ENCODE measurements at regions not wholly inside any gene's neighbourhood (a gene's known extent, or its start where the extent isn't known, plus 50 kb on each side); places are given as distances from the start of the nearest gene placed in this dataset.

DNA sequence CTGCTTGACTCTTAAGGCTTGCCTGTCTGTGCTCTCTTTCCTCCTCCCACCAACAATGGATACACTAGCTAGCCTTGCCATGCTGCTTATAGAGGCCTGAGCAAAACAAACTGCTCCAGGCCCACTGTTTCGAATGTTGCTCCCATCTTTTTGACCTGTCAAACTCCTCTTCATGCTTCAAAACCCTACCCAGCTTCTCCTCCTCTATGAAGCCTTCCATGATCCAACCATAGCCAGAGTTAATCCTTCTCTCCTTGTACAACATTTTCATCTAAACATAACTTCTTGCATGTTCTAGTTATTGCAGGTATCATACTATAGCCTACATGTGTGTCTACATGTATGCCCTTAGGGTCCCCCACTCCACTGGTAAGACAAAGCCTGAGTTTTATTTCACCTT is 426.7 kb upstream of the MGMT start:
- Histone ChIP-seq H3K27ac (ENCODE audit: low read depth, low read length) (no peak overlapping the region), H3K36me3 (ENCODE audit: control insufficient read depth in 3 of 3, insufficient read depth in 3 of 3, low read length in 3 of 3) (no peaks in the 10 kb centered on the region), H3K9me3 (ENCODE audit: control insufficient read depth in 3 of 3, low read length in 3 of 3) (no peaks in the 10 kb centered on the region), H3K9ac (ENCODE audit: low read depth in 1 of 3, low read length in 3 of 3) (no peak overlapping the region), H3K27me3 (ENCODE audit: control insufficient read depth in 3 of 3, insufficient read depth in 3 of 3, low read length in 3 of 3) (peaks cover 3 to 17% (median 16%) of the 10 kb centered on the region in 3 donors), H3K4me3 (ENCODE audit: low read length in 3 of 3) (no peak overlapping the region), H3K4me1 (ENCODE audit: control insufficient read depth in 3 of 3, insufficient read depth in 3 of 3, low read length in 3 of 3) (peaks cover 7 to 17% (median 9%) of the 10 kb centered on the region in 3 donors)

GRCh38 chr10:129041916-129042315 is 425.1 kb upstream of the MGMT start:
- Histone ChIP-seq H3K9me3 (ENCODE audit: control insufficient read depth in 3 of 3, low read length in 3 of 3) (no peaks in the 10 kb centered on the region), H3K4me3 (ENCODE audit: low read length in 3 of 3) (no peak overlapping the region), H3K4me1 (ENCODE audit: control insufficient read depth in 3 of 3, insufficient read depth in 3 of 3, low read length in 3 of 3) (peaks cover 7 to 13% (median 10%) of the 10 kb centered on the region in 3 donors), H3K36me3 (ENCODE audit: control insufficient read depth in 3 of 3, insufficient read depth in 3 of 3, low read length in 3 of 3) (no peaks in the 10 kb centered on the region), H3K27me3 (ENCODE audit: control insufficient read depth in 3 of 3, insufficient read depth in 3 of 3, low read length in 3 of 3) (peaks cover 0 to 16% (median 14%) of the 10 kb centered on the region in 3 donors), H3K9ac (ENCODE audit: low read depth in 1 of 3, low read length in 3 of 3) (no peak overlapping the region), H3K27ac (ENCODE audit: low read depth, low read length) (no peak overlapping the region)

GRCh38 chr10:129042776-129043595 is 424.1 kb upstream of the MGMT start:
- Histone ChIP-seq H3K27ac (ENCODE audit: low read depth, low read length) (no peak overlapping the region), H3K4me1 (ENCODE audit: control insufficient read depth in 3 of 3, insufficient read depth in 3 of 3, low read length in 3 of 3) (peaks cover 7 to 10% (median 10%) of the 10 kb centered on the region in 3 donors), H3K27me3 (ENCODE audit: control insufficient read depth in 3 of 3, insufficient read depth in 3 of 3, low read length in 3 of 3) (peaks cover 0 to 14% (median 13%) of the 10 kb centered on the region in 3 donors), H3K4me3 (ENCODE audit: low read length in 3 of 3) (no peak overlapping the region), H3K36me3 (ENCODE audit: control insufficient read depth in 3 of 3, insufficient read depth in 3 of 3, low read length in 3 of 3) (no peaks in the 10 kb centered on the region), H3K9me3 (ENCODE audit: control insufficient read depth in 3 of 3, low read length in 3 of 3) (no peaks in the 10 kb centered on the region), H3K9ac (ENCODE audit: low read depth in 1 of 3, low read length in 3 of 3) (no peak overlapping the region)

DNA sequence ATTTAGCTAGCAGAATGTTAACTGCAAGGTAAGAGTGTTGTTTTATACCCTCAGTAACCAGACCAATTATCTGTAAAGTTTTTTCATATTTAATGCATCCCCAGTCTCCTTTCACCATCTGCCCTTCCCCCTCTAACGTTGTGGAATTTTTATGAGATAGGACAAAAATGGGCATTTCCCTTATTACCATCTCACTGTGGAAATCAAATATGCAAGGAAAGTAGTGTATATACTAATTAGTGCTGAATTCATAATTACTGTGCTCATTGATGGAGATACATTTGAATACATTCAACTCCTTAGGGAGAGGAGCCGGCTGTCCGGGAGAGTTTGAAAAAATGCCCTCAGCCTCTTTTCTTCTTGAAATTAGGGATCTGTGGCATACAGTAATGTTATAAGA is 423.4 kb upstream of the MGMT start:
- Histone ChIP-seq H3K27ac (ENCODE audit: low read depth, low read length) (no peak overlapping the region), H3K27me3 (ENCODE audit: control insufficient read depth in 3 of 3, insufficient read depth in 3 of 3, low read length in 3 of 3) (peaks cover 0 to 18% (median 13%) of the 10 kb centered on the region in 3 donors), H3K9ac (ENCODE audit: low read depth in 1 of 3, low read length in 3 of 3) (no peak overlapping the region), H3K4me3 (ENCODE audit: low read length in 3 of 3) (no peak overlapping the region), H3K9me3 (ENCODE audit: control insufficient read depth in 3 of 3, low read length in 3 of 3) (no peaks in the 10 kb centered on the region), H3K36me3 (ENCODE audit: control insufficient read depth in 3 of 3, insufficient read depth in 3 of 3, low read length in 3 of 3) (no peaks in the 10 kb centered on the region), H3K4me1 (ENCODE audit: control insufficient read depth in 3 of 3, insufficient read depth in 3 of 3, low read length in 3 of 3) (peaks cover 7 to 10% (median 8%) of the 10 kb centered on the region in 3 donors)

DNA sequence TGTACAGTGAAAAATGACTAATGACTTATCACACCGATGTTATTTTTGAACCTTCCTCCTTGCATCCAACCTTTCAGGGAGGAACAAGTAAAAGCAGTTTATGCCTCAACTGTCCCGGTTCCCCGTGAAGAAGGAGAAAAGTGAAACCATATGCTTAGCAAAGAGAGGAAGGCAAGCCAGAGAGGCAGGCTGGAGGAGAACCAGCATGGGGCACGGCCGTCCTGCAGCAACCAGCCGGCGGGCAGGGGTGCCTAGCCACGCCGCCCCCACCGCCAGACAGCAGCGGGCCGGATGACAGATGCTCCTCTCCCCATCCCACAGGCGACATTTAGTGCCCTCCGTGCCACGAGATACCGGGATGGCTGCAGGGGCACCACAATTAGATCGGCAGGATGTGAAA is 421.4 kb upstream of the MGMT start:
- Histone ChIP-seq H3K9ac (ENCODE audit: low read depth in 1 of 3, low read length in 3 of 3) (peak overlapping the region in 1 of 3 donors; percentile 25), H3K27ac (ENCODE audit: low read depth, low read length) (peak overlapping the region; percentile 19), H3K27me3 (ENCODE audit: control insufficient read depth in 3 of 3, insufficient read depth in 3 of 3, low read length in 3 of 3) (peaks cover 0 to 17% (median 13%) of the 10 kb centered on the region in 3 donors), H3K4me3 (ENCODE audit: low read length in 3 of 3) (peak overlapping the region; percentile 49 to 56 (median 56)), H3K36me3 (ENCODE audit: control insufficient read depth in 3 of 3, insufficient read depth in 3 of 3, low read length in 3 of 3) (no peaks in the 10 kb centered on the region), H3K9me3 (ENCODE audit: control insufficient read depth in 3 of 3, low read length in 3 of 3) (no peaks in the 10 kb centered on the region), H3K4me1 (ENCODE audit: control insufficient read depth in 3 of 3, insufficient read depth in 3 of 3, low read length in 3 of 3) (peaks cover 7 to 10% (median 8%) of the 10 kb centered on the region in 3 donors)

- peak overlapping the region in 1 of 3 donors; percentile 25 for H3K9ac ChIP-seq (ENCODE audit: low read depth in 1 of 3, low read length in 3 of 3)
- peak overlapping the region; percentile 61 for H3K27ac ChIP-seq (ENCODE audit: low read depth, low read length)
- H3K27me3 ChIP-seq (ENCODE audit: control insufficient read depth in 3 of 3, insufficient read depth in 3 of 3, low read length in 3 of 3), result peaks cover 0 to 17% (median 13%) of the 10 kb centered on the region in 3 donors
- peaks cover 7 to 10% (median 8%) of the 10 kb centered on the region in 3 donors for H3K4me1 ChIP-seq (ENCODE audit: control insufficient read depth in 3 of 3, insufficient read depth in 3 of 3, low read length in 3 of 3)
- no peaks in the 10 kb centered on the region for H3K9me3 ChIP-seq (ENCODE audit: control insufficient read depth in 3 of 3, low read length in 3 of 3)
- no peaks in the 10 kb centered on the region for H3K36me3 ChIP-seq (ENCODE audit: control insufficient read depth in 3 of 3, insufficient read depth in 3 of 3, low read length in 3 of 3)
- peak overlapping the region; percentile 49 to 56 (median 56) for H3K4me3 ChIP-seq (ENCODE audit: low read length in 3 of 3)
Measured at GRCh38 chr10:129046065-129046681, 420.9 kb upstream of the MGMT start.

DNA sequence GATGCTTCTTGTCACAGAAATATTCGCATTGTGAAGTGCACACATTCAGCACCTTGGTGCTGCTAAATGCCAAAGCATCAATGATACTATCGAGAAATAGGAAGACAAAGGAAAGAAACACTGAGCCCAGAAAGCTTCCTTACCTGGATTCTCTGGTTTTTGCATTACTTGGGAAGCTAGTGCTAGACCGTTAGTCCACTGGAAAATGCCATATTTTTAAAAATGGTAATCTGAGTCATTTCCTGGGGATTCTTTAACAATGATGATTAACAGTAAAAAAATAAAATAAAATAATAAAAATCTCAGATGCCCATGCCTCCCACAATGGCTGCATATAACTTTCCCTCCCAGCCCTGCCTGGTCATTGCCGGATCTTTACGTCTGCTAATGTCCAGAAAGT is 420.1 kb upstream of the MGMT start:
- H3K4me1 ChIP-seq (ENCODE audit: control insufficient read depth in 3 of 3, insufficient read depth in 3 of 3, low read length in 3 of 3), result peaks cover 7 to 10% (median 8%) of the 10 kb centered on the region in 3 donors
- peak overlapping the region; percentile 61 for H3K27ac ChIP-seq (ENCODE audit: low read depth, low read length)
- peak overlapping the region in 1 of 3 donors; percentile 43 for H3K4me3 ChIP-seq (ENCODE audit: low read length in 3 of 3)
- H3K9me3 ChIP-seq (ENCODE audit: control insufficient read depth in 3 of 3, low read length in 3 of 3), result no peaks in the 10 kb centered on the region
- no peak overlapping the region for H3K9ac ChIP-seq (ENCODE audit: low read depth in 1 of 3, low read length in 3 of 3)
- H3K27me3 ChIP-seq (ENCODE audit: control insufficient read depth in 3 of 3, insufficient read depth in 3 of 3, low read length in 3 of 3), result peaks cover 0 to 16% (median 13%) of the 10 kb centered on the region in 3 donors
- no peaks in the 10 kb centered on the region for H3K36me3 ChIP-seq (ENCODE audit: control insufficient read depth in 3 of 3, insufficient read depth in 3 of 3, low read length in 3 of 3)

GRCh38 chr10:129047600-129047999 is 419.4 kb upstream of the MGMT start:
- Histone ChIP-seq H3K27ac (ENCODE audit: low read depth, low read length) (no peak overlapping the region), H3K4me3 (ENCODE audit: low read length in 3 of 3) (no peak overlapping the region), H3K27me3 (ENCODE audit: control insufficient read depth in 3 of 3, insufficient read depth in 3 of 3, low read length in 3 of 3) (peaks cover 0 to 13% (median 12%) of the 10 kb centered on the region in 3 donors), H3K9ac (ENCODE audit: low read depth in 1 of 3, low read length in 3 of 3) (no peak overlapping the region), H3K9me3 (ENCODE audit: control insufficient read depth in 3 of 3, low read length in 3 of 3) (no peaks in the 10 kb centered on the region), H3K36me3 (ENCODE audit: control insufficient read depth in 3 of 3, insufficient read depth in 3 of 3, low read length in 3 of 3) (no peaks in the 10 kb centered on the region), H3K4me1 (ENCODE audit: control insufficient read depth in 3 of 3, insufficient read depth in 3 of 3, low read length in 3 of 3) (peaks cover 7 to 10% (median 8%) of the 10 kb centered on the region in 3 donors)

GRCh38 chr10:129048513-129048912 is 418.5 kb upstream of the MGMT start:
- Histone ChIP-seq H3K9me3 (ENCODE audit: control insufficient read depth in 3 of 3, low read length in 3 of 3) (no peaks in the 10 kb centered on the region), H3K36me3 (ENCODE audit: control insufficient read depth in 3 of 3, insufficient read depth in 3 of 3, low read length in 3 of 3) (no peaks in the 10 kb centered on the region), H3K27me3 (ENCODE audit: control insufficient read depth in 3 of 3, insufficient read depth in 3 of 3, low read length in 3 of 3) (peaks cover 0 to 13% (median 12%) of the 10 kb centered on the region in 3 donors), H3K27ac (ENCODE audit: low read depth, low read length) (no peak overlapping the region), H3K4me1 (ENCODE audit: control insufficient read depth in 3 of 3, insufficient read depth in 3 of 3, low read length in 3 of 3) (peaks cover 7 to 10% (median 8%) of the 10 kb centered on the region in 3 donors), H3K9ac (ENCODE audit: low read depth in 1 of 3, low read length in 3 of 3) (no peak overlapping the region), H3K4me3 (ENCODE audit: low read length in 3 of 3) (no peak overlapping the region)

DNA sequence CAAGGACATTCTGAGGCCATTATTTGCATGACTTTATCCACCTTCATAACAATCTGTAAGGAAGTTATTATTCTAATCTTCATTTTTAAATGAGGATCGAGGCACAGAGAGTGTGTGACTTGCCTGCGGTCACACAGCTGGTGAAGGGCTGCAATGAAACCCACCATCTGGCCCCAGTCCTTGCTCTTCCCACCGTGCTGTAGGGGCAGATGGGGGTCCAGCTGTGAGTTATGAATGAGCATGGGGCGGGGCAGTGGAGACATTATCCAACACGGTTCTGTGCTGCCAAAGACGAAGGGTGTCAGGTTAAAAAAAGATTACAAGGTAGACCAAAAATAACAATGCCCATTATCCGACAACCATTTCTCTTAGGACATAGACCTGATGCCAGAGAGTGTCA is 417.5 kb upstream of the MGMT start:
- Histone ChIP-seq H3K27ac (ENCODE audit: low read depth, low read length) (no peak overlapping the region), H3K9me3 (ENCODE audit: control insufficient read depth in 3 of 3, low read length in 3 of 3) (no peaks in the 10 kb centered on the region), H3K36me3 (ENCODE audit: control insufficient read depth in 3 of 3, insufficient read depth in 3 of 3, low read length in 3 of 3) (no peaks in the 10 kb centered on the region), H3K4me1 (ENCODE audit: control insufficient read depth in 3 of 3, insufficient read depth in 3 of 3, low read length in 3 of 3) (peaks cover 7 to 10% (median 8%) of the 10 kb centered on the region in 3 donors), H3K27me3 (ENCODE audit: control insufficient read depth in 3 of 3, insufficient read depth in 3 of 3, low read length in 3 of 3) (peaks cover 0 to 12% (median 12%) of the 10 kb centered on the region in 3 donors), H3K9ac (ENCODE audit: low read depth in 1 of 3, low read length in 3 of 3) (no peak overlapping the region), H3K4me3 (ENCODE audit: low read length in 3 of 3) (no peak overlapping the region)

Data from skeletal muscle tissue (tissue), 3 donors.